ENCODE measurements at regions not wholly inside any gene's neighbourhood (a gene's known extent, or its start where the extent isn't known, plus 50 kb on each side); places are given as distances from the start of the nearest gene placed in this dataset.
"Not testable (repeated sequence)": the region's sequence is repeated elsewhere in the genome, so short reads cannot be mapped to it uniquely, and the experiment has no call there.

GRCh38 chr1:149285205-149285604 lies 181.9 kb upstream of the NBPF9 start:
- BruUV-seq (replicated peaks); H3K9me2 ChIP-seq (ENCODE audit: insufficient read depth, low read length); H3K27ac ChIP-seq (ENCODE audit: low read depth, low read length, poor library complexity, severe bottlenecking); H3K9me3 ChIP-seq (ENCODE audit: low read length); DNase-seq (ENCODE audit: low spot score); H3K4me2 ChIP-seq (ENCODE audit: low read length); H3K4me3 ChIP-seq (ENCODE audit: low read depth, low read length, poor library complexity, severe bottlenecking); H3K36me3 ChIP-seq (ENCODE audit: insufficient read depth, low read length); intact Hi-C loops (cut with micrococcal nuclease; ENCODE audit: unreplicated experiment); H3K79me2 ChIP-seq (ENCODE audit: insufficient read depth, low read depth, low read length); POLR2A ChIA-PET; H3K4me1 ChIP-seq (ENCODE audit: insufficient read depth, low read length, poor library complexity, severe bottlenecking); H4K20me1 ChIP-seq (ENCODE audit: insufficient read depth, low read length); CTCF ChIA-PET (ENCODE audit: unreplicated experiment); H2AFZ ChIP-seq (ENCODE audit: low read length): not testable (repeated sequence)

GRCh38 chr1:149285638-149286037 lies 182.3 kb upstream of the NBPF9 start:
- H3K4me1 ChIP-seq (ENCODE audit: insufficient read depth, low read length, poor library complexity, severe bottlenecking); H3K4me3 ChIP-seq (ENCODE audit: low read depth, low read length, poor library complexity, severe bottlenecking); H2AFZ ChIP-seq (ENCODE audit: low read length); POLR2A ChIA-PET; intact Hi-C loops (cut with micrococcal nuclease; ENCODE audit: unreplicated experiment); BruUV-seq (replicated peaks); H3K9me2 ChIP-seq (ENCODE audit: insufficient read depth, low read length); H3K79me2 ChIP-seq (ENCODE audit: insufficient read depth, low read depth, low read length); H4K20me1 ChIP-seq (ENCODE audit: insufficient read depth, low read length); H3K27ac ChIP-seq (ENCODE audit: low read depth, low read length, poor library complexity, severe bottlenecking); H3K4me2 ChIP-seq (ENCODE audit: low read length); DNase-seq (ENCODE audit: low spot score); H3K9me3 ChIP-seq (ENCODE audit: low read length); H3K36me3 ChIP-seq (ENCODE audit: insufficient read depth, low read length); CTCF ChIA-PET (ENCODE audit: unreplicated experiment): not testable (repeated sequence)

GRCh38 chr1:149288580-149288979 lies 185.2 kb upstream of the NBPF9 start:
- DNase-seq (ENCODE audit: low spot score); H3K9me3 ChIP-seq (ENCODE audit: low read length); H3K4me1 ChIP-seq (ENCODE audit: insufficient read depth, low read length, poor library complexity, severe bottlenecking); POLR2A ChIA-PET; H2AFZ ChIP-seq (ENCODE audit: low read length); H3K4me2 ChIP-seq (ENCODE audit: low read length); H3K4me3 ChIP-seq (ENCODE audit: low read depth, low read length, poor library complexity, severe bottlenecking); BruUV-seq (replicated peaks); H4K20me1 ChIP-seq (ENCODE audit: insufficient read depth, low read length); H3K36me3 ChIP-seq (ENCODE audit: insufficient read depth, low read length); H3K27ac ChIP-seq (ENCODE audit: low read depth, low read length, poor library complexity, severe bottlenecking); CTCF ChIA-PET (ENCODE audit: unreplicated experiment); intact Hi-C loops (cut with micrococcal nuclease; ENCODE audit: unreplicated experiment); H3K9me2 ChIP-seq (ENCODE audit: insufficient read depth, low read length); H3K79me2 ChIP-seq (ENCODE audit: insufficient read depth, low read depth, low read length): not testable (repeated sequence)

- CTCF ChIA-PET (ENCODE audit: unreplicated experiment); H4K20me1 ChIP-seq (ENCODE audit: insufficient read depth, low read length); H3K79me2 ChIP-seq (ENCODE audit: insufficient read depth, low read depth, low read length); H3K36me3 ChIP-seq (ENCODE audit: insufficient read depth, low read length); H3K27ac ChIP-seq (ENCODE audit: low read depth, low read length, poor library complexity, severe bottlenecking); POLR2A ChIA-PET; H3K4me2 ChIP-seq (ENCODE audit: low read length); intact Hi-C loops (cut with micrococcal nuclease; ENCODE audit: unreplicated experiment); H3K4me3 ChIP-seq (ENCODE audit: low read depth, low read length, poor library complexity, severe bottlenecking); H2AFZ ChIP-seq (ENCODE audit: low read length); H3K9me3 ChIP-seq (ENCODE audit: low read length); BruUV-seq (replicated peaks); DNase-seq (ENCODE audit: low spot score); H3K4me1 ChIP-seq (ENCODE audit: insufficient read depth, low read length, poor library complexity, severe bottlenecking); H3K9me2 ChIP-seq (ENCODE audit: insufficient read depth, low read length): not testable (repeated sequence)
Observed at GRCh38 chr1:149300478-149301218, 174.2 kb upstream of the NBPF19 start.

DNA sequence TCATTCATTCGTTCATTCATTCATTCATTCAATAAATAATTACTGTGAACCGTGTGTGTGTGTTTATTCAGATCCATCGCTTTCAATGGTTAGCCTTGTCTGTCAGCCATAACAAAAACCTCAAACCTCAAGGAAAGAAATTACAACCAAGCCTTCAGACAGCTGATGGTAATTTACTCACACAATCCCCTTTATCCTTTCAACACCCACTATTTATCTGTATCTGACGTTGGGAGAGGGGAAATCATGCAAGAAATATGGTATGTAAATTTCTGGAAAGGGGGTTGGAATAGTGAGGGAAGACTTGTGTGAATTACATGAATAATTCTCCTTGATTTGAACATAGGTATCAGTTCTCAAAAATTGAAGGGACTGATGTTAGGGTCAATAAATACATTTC lies 173.6 kb upstream of the NBPF19 start:
- H3K27ac ChIP-seq (ENCODE audit: low read depth, low read length, poor library complexity, severe bottlenecking); CTCF ChIA-PET (ENCODE audit: unreplicated experiment); intact Hi-C loops (cut with micrococcal nuclease; ENCODE audit: unreplicated experiment); H3K9me3 ChIP-seq (ENCODE audit: low read length); H2AFZ ChIP-seq (ENCODE audit: low read length); H4K20me1 ChIP-seq (ENCODE audit: insufficient read depth, low read length); H3K4me2 ChIP-seq (ENCODE audit: low read length); DNase-seq (ENCODE audit: low spot score); H3K79me2 ChIP-seq (ENCODE audit: insufficient read depth, low read depth, low read length); H3K36me3 ChIP-seq (ENCODE audit: insufficient read depth, low read length); POLR2A ChIA-PET; H3K9me2 ChIP-seq (ENCODE audit: insufficient read depth, low read length); H3K4me1 ChIP-seq (ENCODE audit: insufficient read depth, low read length, poor library complexity, severe bottlenecking); H3K4me3 ChIP-seq (ENCODE audit: low read depth, low read length, poor library complexity, severe bottlenecking); BruUV-seq (replicated peaks): not testable (repeated sequence)

DNA sequence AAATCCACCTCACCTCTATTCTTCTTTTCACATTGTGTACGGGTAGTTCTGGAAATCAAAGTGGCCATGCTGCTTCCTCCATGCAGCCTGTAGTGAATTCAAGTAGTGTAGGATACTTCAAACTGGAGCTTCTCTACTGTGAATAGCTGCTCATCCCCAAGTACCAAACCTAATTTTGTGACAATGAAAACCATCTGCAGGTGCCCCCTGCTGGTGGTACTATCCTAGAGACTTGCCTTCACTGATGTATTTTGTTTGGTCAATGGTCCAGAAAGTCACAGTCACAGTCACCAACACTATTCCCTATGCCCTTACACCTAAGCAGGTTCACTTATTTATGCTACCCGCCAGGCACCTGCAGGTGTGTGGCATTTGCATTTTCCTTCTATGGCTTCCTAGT lies 170.0 kb upstream of the NBPF19 start:
- BruUV-seq (replicated peaks); intact Hi-C loops (cut with micrococcal nuclease; ENCODE audit: unreplicated experiment); CTCF ChIA-PET (ENCODE audit: unreplicated experiment); H3K9me2 ChIP-seq (ENCODE audit: insufficient read depth, low read length); H3K4me1 ChIP-seq (ENCODE audit: insufficient read depth, low read length, poor library complexity, severe bottlenecking); H3K4me2 ChIP-seq (ENCODE audit: low read length); H4K20me1 ChIP-seq (ENCODE audit: insufficient read depth, low read length); DNase-seq (ENCODE audit: low spot score); H3K9me3 ChIP-seq (ENCODE audit: low read length); H3K79me2 ChIP-seq (ENCODE audit: insufficient read depth, low read depth, low read length); H3K36me3 ChIP-seq (ENCODE audit: insufficient read depth, low read length); H3K27ac ChIP-seq (ENCODE audit: low read depth, low read length, poor library complexity, severe bottlenecking); POLR2A ChIA-PET; H2AFZ ChIP-seq (ENCODE audit: low read length); H3K4me3 ChIP-seq (ENCODE audit: low read depth, low read length, poor library complexity, severe bottlenecking): not testable (repeated sequence)

- BruUV-seq (replicated peaks); DNase-seq (ENCODE audit: low spot score); H4K20me1 ChIP-seq (ENCODE audit: insufficient read depth, low read length); H2AFZ ChIP-seq (ENCODE audit: low read length); intact Hi-C loops (cut with micrococcal nuclease; ENCODE audit: unreplicated experiment); H3K4me3 ChIP-seq (ENCODE audit: low read depth, low read length, poor library complexity, severe bottlenecking); H3K27ac ChIP-seq (ENCODE audit: low read depth, low read length, poor library complexity, severe bottlenecking); CTCF ChIA-PET (ENCODE audit: unreplicated experiment); H3K4me2 ChIP-seq (ENCODE audit: low read length); H3K79me2 ChIP-seq (ENCODE audit: insufficient read depth, low read depth, low read length); POLR2A ChIA-PET; H3K9me3 ChIP-seq (ENCODE audit: low read length); H3K4me1 ChIP-seq (ENCODE audit: insufficient read depth, low read length, poor library complexity, severe bottlenecking); H3K9me2 ChIP-seq (ENCODE audit: insufficient read depth, low read length); H3K36me3 ChIP-seq (ENCODE audit: insufficient read depth, low read length): not testable (repeated sequence)
Observed at GRCh38 chr1:149307640-149308039, 167.2 kb upstream of the NBPF19 start.
